Parathyroid adenoma (tissue), 2 donors: ENCODE measurements at regions not wholly inside any gene's neighbourhood (a gene's known extent, or its start where the extent isn't known, plus 50 kb on each side); places are given as distances from the start of the nearest gene placed in this dataset.

ENCODE experiments used
- H2AFZ ChIP-seq: fragments of 300-600 bp; sonication (generic); one replicate; pipeline ENCODE4 v1.7.0; 2017; ENCODE audit warnings: antibody characterized with exemption, mild to moderate bottlenecking
- H3K27ac ChIP-seq: fragments of 300-600 bp; sonication (generic); one replicate; pipeline ENCODE4 v1.7.0; 2017
- H3K27me3 ChIP-seq: fragments of 300-600 bp; sonication (generic); one replicate; pipeline ENCODE4 v1.7.0; 2017; ENCODE audit warnings: low read length; ENCODE audit not compliant: control insufficient read depth, insufficient read depth
- H3K36me3 ChIP-seq: fragments of 300-600 bp; sonication (generic); one replicate; pipeline ENCODE4 v1.7.0; 2017; ENCODE audit warnings: low read length; ENCODE audit not compliant: control insufficient read depth, insufficient read depth
- H3K4me1 ChIP-seq: fragments of 300-600 bp; sonication (generic); one replicate; pipeline ENCODE4 v1.7.0; 2017; ENCODE audit warnings: control low read depth
- H3K4me2 ChIP-seq: fragments of 300-600 bp; sonication (generic); one replicate; pipeline ENCODE4 v1.7.0; 2017; ENCODE audit warnings: low read length
- H3K4me3 ChIP-seq: fragments of 300-600 bp; sonication (generic); one replicate; pipeline ENCODE4 v1.7.0; 2017; ENCODE audit warnings: low read depth, low read length
- H3K79me2 ChIP-seq: fragments of 300-600 bp; sonication (generic); one replicate; pipeline ENCODE4 v1.7.0; 2017; ENCODE audit warnings: control low read depth
- H3K9ac ChIP-seq: fragments of 300-600 bp; sonication (generic); one replicate; pipeline ENCODE4 v1.7.0; 2017; ENCODE audit warnings: mild to moderate bottlenecking
- H3K9me3 ChIP-seq: fragments of 300-600 bp; sonication (generic); one replicate; pipeline ENCODE4 v1.7.0; 2017; ENCODE audit warnings: low read length; ENCODE audit not compliant: control insufficient read depth
- TF ChIP-seq, protein P1 (sequence below): fragments of 300-600 bp; sonication (generic); IDR thresholded peaks from one replicate; pipeline ENCODE4 v1.7.0; 2017; ENCODE audit warnings: antibody characterized with exemption, mild to moderate bottlenecking
- donor health status: primary hyperparathyroidism.

- no peak overlapping the region for H3K4me2 ChIP-seq
- H3K27me3 ChIP-seq: no peaks in the 10 kb centered on the region
- H3K4me3 ChIP-seq: no peak overlapping the region
- no peaks in the 10 kb centered on the region for H3K36me3 ChIP-seq
- H3K27ac ChIP-seq: no peak overlapping the region
- no peak overlapping the region for H2AFZ ChIP-seq
- H3K79me2 ChIP-seq: peaks cover 4% of the 10 kb centered on the region
- TF ChIP-seq, protein P1, sequence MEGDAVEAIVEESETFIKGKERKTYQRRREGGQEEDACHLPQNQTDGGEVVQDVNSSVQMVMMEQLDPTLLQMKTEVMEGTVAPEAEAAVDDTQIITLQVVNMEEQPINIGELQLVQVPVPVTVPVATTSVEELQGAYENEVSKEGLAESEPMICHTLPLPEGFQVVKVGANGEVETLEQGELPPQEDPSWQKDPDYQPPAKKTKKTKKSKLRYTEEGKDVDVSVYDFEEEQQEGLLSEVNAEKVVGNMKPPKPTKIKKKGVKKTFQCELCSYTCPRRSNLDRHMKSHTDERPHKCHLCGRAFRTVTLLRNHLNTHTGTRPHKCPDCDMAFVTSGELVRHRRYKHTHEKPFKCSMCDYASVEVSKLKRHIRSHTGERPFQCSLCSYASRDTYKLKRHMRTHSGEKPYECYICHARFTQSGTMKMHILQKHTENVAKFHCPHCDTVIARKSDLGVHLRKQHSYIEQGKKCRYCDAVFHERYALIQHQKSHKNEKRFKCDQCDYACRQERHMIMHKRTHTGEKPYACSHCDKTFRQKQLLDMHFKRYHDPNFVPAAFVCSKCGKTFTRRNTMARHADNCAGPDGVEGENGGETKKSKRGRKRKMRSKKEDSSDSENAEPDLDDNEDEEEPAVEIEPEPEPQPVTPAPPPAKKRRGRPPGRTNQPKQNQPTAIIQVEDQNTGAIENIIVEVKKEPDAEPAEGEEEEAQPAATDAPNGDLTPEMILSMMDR: no peak
- no peaks in the 10 kb centered on the region for H3K9me3 ChIP-seq
- peaks cover 7% of the 10 kb centered on the region for H3K4me1 ChIP-seq
- H3K9ac ChIP-seq: no peak overlapping the region
These were observed 336.2 kb downstream of the UTRN start for GRCh38 chr6:144621332-144621731.

DNA sequence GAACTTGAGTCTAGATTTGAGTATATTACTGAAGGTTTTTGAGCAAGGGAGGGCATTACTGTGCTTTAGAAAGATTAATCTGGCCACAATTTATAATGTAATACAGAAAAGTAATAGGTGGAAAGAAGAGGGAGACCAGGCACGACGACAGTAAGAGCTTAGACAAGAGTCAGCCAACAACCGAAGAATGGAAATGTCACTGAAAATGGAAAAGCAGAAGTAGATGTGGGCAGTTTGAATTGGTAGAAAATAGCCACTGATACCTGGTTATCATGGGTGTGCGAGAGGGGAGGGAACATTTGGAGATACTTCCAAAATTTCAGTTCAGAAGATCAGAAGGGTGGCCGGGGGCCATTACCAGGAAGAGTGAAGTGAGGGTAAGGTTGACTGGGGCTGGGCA is 339.1 kb downstream of the UTRN start:
- Histone ChIP-seq H3K9ac (no peak overlapping the region), H3K27ac (no peak overlapping the region), H3K4me2 (no peak overlapping the region), H3K9me3 (no peaks in the 10 kb centered on the region), H2AFZ (no peak overlapping the region), H3K36me3 (no peaks in the 10 kb centered on the region), H3K4me3 (no peak overlapping the region), H3K79me2 (peaks cover 4% of the 10 kb centered on the region), H3K4me1 (peaks cover 7% of the 10 kb centered on the region), H3K27me3 (no peaks in the 10 kb centered on the region)
- TF ChIP-seq, protein P1: no peak

GRCh38 chr6:144624716-144625115 is 339.6 kb downstream of the UTRN start:
- no peaks in the 10 kb centered on the region for H3K36me3 ChIP-seq
- no peak overlapping the region for H3K4me2 ChIP-seq
- peaks cover 4% of the 10 kb centered on the region for H3K79me2 ChIP-seq
- H2AFZ ChIP-seq: no peak overlapping the region
- peaks cover 7% of the 10 kb centered on the region for H3K4me1 ChIP-seq
- TF ChIP-seq, protein P1: no peak
- H3K27me3 ChIP-seq: no peaks in the 10 kb centered on the region
- no peaks in the 10 kb centered on the region for H3K9me3 ChIP-seq
- no peak overlapping the region for H3K4me3 ChIP-seq
- H3K27ac ChIP-seq: no peak overlapping the region
- no peak overlapping the region for H3K9ac ChIP-seq

DNA sequence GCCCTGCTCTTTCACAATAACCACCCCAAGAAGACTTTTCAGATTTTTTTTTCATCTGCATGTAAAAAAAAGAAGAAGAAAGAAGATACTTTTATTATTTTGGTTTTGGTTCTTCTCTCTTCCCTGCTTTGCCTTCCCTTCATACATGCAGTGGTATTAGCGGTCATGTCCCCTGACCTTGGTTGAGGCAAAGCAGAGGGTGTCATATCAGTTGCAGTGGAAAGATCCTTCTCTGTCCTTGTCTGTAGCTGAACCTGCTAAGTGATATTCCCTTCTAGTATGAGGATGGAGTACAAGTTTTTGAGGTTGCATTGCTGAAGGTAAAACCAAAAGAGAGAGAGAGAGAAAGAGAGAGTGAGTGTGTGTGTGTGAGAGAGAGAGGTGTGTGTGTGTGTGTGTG is 345.7 kb downstream of the UTRN start:
- Histone ChIP-seq H2AFZ (no peak overlapping the region), H3K27ac (no peak overlapping the region), H3K36me3 (no peaks in the 10 kb centered on the region), H3K27me3 (no peaks in the 10 kb centered on the region), H3K9ac (no peak overlapping the region), H3K9me3 (no peaks in the 10 kb centered on the region), H3K4me3 (no peak overlapping the region), H3K79me2 (peaks cover 5% of the 10 kb centered on the region), H3K4me2 (no peak overlapping the region), H3K4me1 (no peaks in the 10 kb centered on the region)
- TF ChIP-seq, protein P1: no peak

GRCh38 chr6:144632266-144632665 is 347.1 kb downstream of the UTRN start:
- H3K79me2 ChIP-seq: peaks cover 5% of the 10 kb centered on the region
- no peaks in the 10 kb centered on the region for H3K27me3 ChIP-seq
- H3K9me3 ChIP-seq: no peaks in the 10 kb centered on the region
- H3K4me1 ChIP-seq: no peaks in the 10 kb centered on the region
- H3K9ac ChIP-seq: no peak overlapping the region
- H3K36me3 ChIP-seq: no peaks in the 10 kb centered on the region
- H2AFZ ChIP-seq: no peak overlapping the region
- H3K4me3 ChIP-seq: no peak overlapping the region
- TF ChIP-seq, protein P1: no peak
- H3K4me2 ChIP-seq: no peak overlapping the region
- no peak overlapping the region for H3K27ac ChIP-seq
